ENCODE measurements at regions not wholly inside any gene's neighbourhood (a gene's known extent, or its start where the extent isn't known, plus 50 kb on each side); places are given as distances from the start of the nearest gene placed in this dataset.

DNA sequence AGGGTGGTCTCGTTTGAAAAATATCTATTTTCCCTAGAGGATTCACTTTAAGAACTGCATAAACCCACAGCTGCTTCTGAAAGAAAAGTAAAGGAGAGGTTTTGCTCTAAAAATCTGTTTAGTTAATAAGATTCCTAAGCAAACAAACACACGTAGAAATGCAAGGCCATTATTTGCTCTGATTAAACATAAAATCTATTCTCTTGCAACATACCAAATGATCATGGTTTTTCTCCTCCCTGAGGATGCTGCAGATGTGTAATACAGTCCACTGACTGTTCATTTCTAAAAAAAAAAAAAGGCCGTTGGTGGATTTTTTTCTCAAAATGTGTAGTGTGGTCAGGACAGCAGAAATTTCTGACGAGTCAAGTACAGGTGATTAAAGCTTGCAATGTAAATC lies 98.6 kb downstream of the BUB3 start:
- no peak for TF ChIP-seq TARDBP (IDR thresholded peaks at IDR 0.05)
- no peak for TF ChIP-seq FOXM1 (IDR thresholded peaks at IDR 0.05; ENCODE audit: borderline replicate concordance)
- no peak for TF ChIP-seq ELF4 (IDR thresholded peaks at IDR 0.05)
- TF ChIP-seq SP1 (IDR thresholded peaks at IDR 0.05) = no peak
- no peak for TF ChIP-seq BHLHE40 (IDR thresholded peaks at IDR 0.05; ENCODE audit: borderline replicate concordance)

All from HEK293T (cell line).